ENCODE measurements at regions not wholly inside any gene's neighbourhood (a gene's known extent, or its start where the extent isn't known, plus 50 kb on each side); places are given as distances from the start of the nearest gene placed in this dataset.
"Not testable (repeated sequence)": the region's sequence is repeated elsewhere in the genome, so short reads cannot be mapped to it uniquely, and the experiment has no call there.

DNA sequence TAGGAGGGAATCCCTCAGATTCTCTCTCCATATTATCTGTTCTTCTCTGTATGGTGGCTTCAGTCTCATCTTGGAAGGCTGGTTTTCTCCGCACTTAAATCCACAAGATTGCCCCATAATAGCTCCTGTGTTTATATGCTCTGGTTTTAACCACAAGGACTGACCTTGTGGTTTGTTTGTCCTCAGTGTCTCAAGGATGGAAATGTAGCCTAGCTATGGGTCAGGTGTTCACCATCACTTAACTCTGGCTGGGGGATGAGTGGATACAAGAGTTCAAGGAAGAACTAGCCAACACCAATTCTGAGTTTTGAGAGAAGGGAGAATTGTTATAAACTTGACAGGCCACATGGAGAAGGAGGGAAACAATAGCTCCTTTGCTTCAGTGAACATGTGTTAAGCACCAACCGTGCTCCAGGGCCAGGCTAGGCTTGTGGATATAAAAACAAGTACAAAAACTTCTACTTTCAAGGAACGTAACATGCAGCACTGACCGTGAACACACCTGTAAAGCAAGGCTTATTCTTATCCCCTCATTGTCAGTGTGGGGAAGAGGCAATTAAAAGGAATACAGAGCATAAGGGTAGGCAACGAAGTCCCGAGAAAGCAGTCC, 75.6 kb upstream of the VLDLR start:
- FAIRE-seq (no peak), DNase-seq (ENCODE audit: low read depth, low spot score) (no peak)
- no peak overlapping the region for H3K4me2 ChIP-seq (ENCODE audit: insufficient read depth, low read length)
- H3K79me2 ChIP-seq (ENCODE audit: control insufficient read depth, insufficient read depth, low read length): no peaks in the 10 kb centered on the region
- intact Hi-C loops (cut with micrococcal nuclease): no loop called here
- H3K9ac ChIP-seq (replicated peaks; ENCODE audit: extremely low read depth, insufficient read depth, low read length): no peak overlapping the region
- H3K27ac ChIP-seq (ENCODE audit: insufficient read depth, low read depth, low read length): no peak overlapping the region
- H3K9me3 ChIP-seq (replicated peaks; ENCODE audit: control insufficient read depth, insufficient read depth, low read length): no peaks in the 10 kb centered on the region
- no TSS peak for BruUV-seq (replicated peaks)
- H3K4me1 ChIP-seq (ENCODE audit: control insufficient read depth, extremely low read depth, insufficient read depth, low read length): no peaks in the 10 kb centered on the region
- H3K36me3 ChIP-seq (ENCODE audit: control insufficient read depth in 2 of 2, extremely low read depth in 1 of 2, insufficient read depth in 2 of 2, low read length in 2 of 2): no peaks in the 10 kb centered on the region
- TF ChIP-seq POLR2AphosphoS5 (IDR thresholded peaks at IDR 0.05; ENCODE audit: insufficient read depth, low read depth, low read length): no peak
- TF ChIP-seq MYC (IDR thresholded peaks at IDR 0.05; ENCODE audit: low read depth, low read length): no peak
- no peak for TF ChIP-seq EZH2 (IDR thresholded peaks at IDR 0.05; ENCODE audit: borderline replicate concordance, low read depth, low read length, severe bottlenecking)
- TF ChIP-seq FOS (IDR thresholded peaks at IDR 0.05; ENCODE audit: borderline replicate concordance, insufficient read depth, low read length): no peak
- H2AFZ ChIP-seq (ENCODE audit: low read depth, low read length): no peak overlapping the region
- CTCF ChIA-PET: no interaction called here
- dilution Hi-C loops (cut with MboI; ENCODE audit: extremely low pct_ligation_motif_present, low sequenced_read_pairs): no loop called here
- peaks cover 0 to 2% of the 10 kb centered on the region in 2 experiments for H3K27me3 ChIP-seq (ENCODE audit: control insufficient read depth in 2 of 2, insufficient read depth in 2 of 2, low read length in 2 of 2)
- H3K9me1 ChIP-seq (replicated peaks; ENCODE audit: control insufficient read depth, extremely low read depth, insufficient read depth, low read length): no peaks in the 10 kb centered on the region
- POLR2A ChIA-PET: no interaction called here
- H3K4me3 ChIP-seq (replicated peaks in 1 of 3; ENCODE audit: insufficient read depth in 1 of 3, low read depth in 1 of 3, low read length in 3 of 3): no peak overlapping the region
- no peaks in the 10 kb centered on the region for H4K20me1 ChIP-seq (replicated peaks; ENCODE audit: control insufficient read depth, extremely low read depth, insufficient read depth, low read length)

- H3K4me2 ChIP-seq (ENCODE audit: insufficient read depth, low read length); intact Hi-C loops (cut with micrococcal nuclease); H3K9me3 ChIP-seq (replicated peaks; ENCODE audit: control insufficient read depth, insufficient read depth, low read length); DNase-seq (ENCODE audit: low read depth, low spot score); FAIRE-seq; H4K20me1 ChIP-seq (replicated peaks; ENCODE audit: control insufficient read depth, extremely low read depth, insufficient read depth, low read length); POLR2A ChIA-PET; H3K27ac ChIP-seq (ENCODE audit: insufficient read depth, low read depth, low read length); H2AFZ ChIP-seq (ENCODE audit: low read depth, low read length); H3K4me1 ChIP-seq (ENCODE audit: control insufficient read depth, extremely low read depth, insufficient read depth, low read length); H3K36me3 ChIP-seq (ENCODE audit: control insufficient read depth in 2 of 2, extremely low read depth in 1 of 2, insufficient read depth in 2 of 2, low read length in 2 of 2); H3K9ac ChIP-seq (replicated peaks; ENCODE audit: extremely low read depth, insufficient read depth, low read length); H3K27me3 ChIP-seq (ENCODE audit: control insufficient read depth in 2 of 2, insufficient read depth in 2 of 2, low read length in 2 of 2); dilution Hi-C loops (cut with MboI; ENCODE audit: extremely low pct_ligation_motif_present, low sequenced_read_pairs); BruUV-seq (replicated peaks); H3K79me2 ChIP-seq (ENCODE audit: control insufficient read depth, insufficient read depth, low read length); H3K4me3 ChIP-seq (replicated peaks in 1 of 3; ENCODE audit: insufficient read depth in 1 of 3, low read depth in 1 of 3, low read length in 3 of 3); H3K9me1 ChIP-seq (replicated peaks; ENCODE audit: control insufficient read depth, extremely low read depth, insufficient read depth, low read length): not testable (repeated sequence)
- CTCF ChIA-PET: interaction anchor here (0.8 to 1.3 kb wide), 3 partner anchors 9 to 172 kb away, joined by 3 read pairs; no protein-coding TSS in a partner anchor
Observed at GRCh38 chr9:2555899-2556600, 65.5 kb upstream of the VLDLR start.
